GM13977 (cell line): ENCODE measurements at regions not wholly inside any gene's neighbourhood (a gene's known extent, or its start where the extent isn't known, plus 50 kb on each side); places are given as distances from the start of the nearest gene placed in this dataset.

ENCODE experiments used
- DNase-seq: peaks from one replicate; pipeline ENCODE4 v3.0.0; 2012; ENCODE audit warnings: low spot score
- in situ Hi-C: fragments of 300-500 bp; cut with MboI; formaldehyde crosslinking; loops from one replicate; pipeline ENCODE4 v1.12.0; 2022; ENCODE audit warnings: low sequenced_read_pairs, low pct_unique_long_range_greater_than_20kb, mixed read lengths, inconsistent platforms; ENCODE audit not compliant: unreplicated experiment
- TF ChIP-seq, protein P1 (sequence below): IDR thresholded peaks from 2 replicates; pipeline ENCODE4 v1.5.1; 2012; ENCODE audit warnings: mild to moderate bottlenecking, control low read depth; ENCODE audit not compliant: insufficient read depth; ENCODE audit errors: extremely low read depth, missing control alignments

- in situ Hi-C loops, result no loop called here
Observed at GRCh38 chr3:152891678-152892077, 56.7 kb downstream of the P2RY1 start.

DNA sequence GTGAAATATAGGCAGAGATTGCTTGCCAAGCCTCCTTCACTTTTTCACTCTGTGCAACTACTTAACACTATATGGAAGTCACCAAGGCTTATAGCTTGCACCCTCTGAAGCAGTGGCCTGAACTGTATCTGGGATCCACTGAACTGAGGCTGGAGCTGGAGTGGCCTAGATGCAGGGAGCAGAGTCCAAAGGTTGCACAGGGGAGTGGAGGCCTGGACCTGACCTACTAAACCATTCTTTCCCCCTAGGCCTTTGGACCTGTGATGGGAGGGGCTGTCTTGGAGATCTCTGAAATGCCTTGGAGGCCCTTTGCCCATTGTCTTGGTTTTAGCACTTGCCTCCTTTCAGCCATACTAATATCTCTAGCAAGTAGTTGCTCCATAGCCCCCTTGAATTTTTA, 57.5 kb downstream of the P2RY1 start:
- no peak for DNase-seq
- TF ChIP-seq, protein P1, sequence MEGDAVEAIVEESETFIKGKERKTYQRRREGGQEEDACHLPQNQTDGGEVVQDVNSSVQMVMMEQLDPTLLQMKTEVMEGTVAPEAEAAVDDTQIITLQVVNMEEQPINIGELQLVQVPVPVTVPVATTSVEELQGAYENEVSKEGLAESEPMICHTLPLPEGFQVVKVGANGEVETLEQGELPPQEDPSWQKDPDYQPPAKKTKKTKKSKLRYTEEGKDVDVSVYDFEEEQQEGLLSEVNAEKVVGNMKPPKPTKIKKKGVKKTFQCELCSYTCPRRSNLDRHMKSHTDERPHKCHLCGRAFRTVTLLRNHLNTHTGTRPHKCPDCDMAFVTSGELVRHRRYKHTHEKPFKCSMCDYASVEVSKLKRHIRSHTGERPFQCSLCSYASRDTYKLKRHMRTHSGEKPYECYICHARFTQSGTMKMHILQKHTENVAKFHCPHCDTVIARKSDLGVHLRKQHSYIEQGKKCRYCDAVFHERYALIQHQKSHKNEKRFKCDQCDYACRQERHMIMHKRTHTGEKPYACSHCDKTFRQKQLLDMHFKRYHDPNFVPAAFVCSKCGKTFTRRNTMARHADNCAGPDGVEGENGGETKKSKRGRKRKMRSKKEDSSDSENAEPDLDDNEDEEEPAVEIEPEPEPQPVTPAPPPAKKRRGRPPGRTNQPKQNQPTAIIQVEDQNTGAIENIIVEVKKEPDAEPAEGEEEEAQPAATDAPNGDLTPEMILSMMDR, result no peak
- in situ Hi-C loops, result no loop called here

More at GRCh38 chr3:152891678-152892077, 56.7 kb downstream of the P2RY1 start:
- DNase-seq, result no peak
- TF ChIP-seq, protein P1, result no peak

DNA sequence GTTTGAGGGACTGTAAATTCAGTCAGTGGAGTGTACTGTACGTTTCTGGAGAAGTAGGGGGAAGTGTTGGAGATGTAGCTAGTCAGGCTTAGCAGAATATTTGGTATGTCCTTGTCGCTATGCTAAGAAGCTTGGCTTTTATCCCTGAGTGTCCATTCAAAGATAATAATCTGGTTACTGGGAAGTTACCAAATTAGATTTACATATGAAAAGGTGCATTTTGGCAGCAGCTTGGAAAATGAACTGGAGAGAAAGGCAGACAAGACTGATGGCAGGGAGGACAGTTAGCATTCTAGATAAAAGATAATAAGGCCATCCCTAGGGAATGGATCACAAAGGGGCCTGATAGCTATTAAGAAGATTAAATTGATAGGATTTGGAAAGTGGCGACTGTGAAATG, 58.7 kb downstream of the P2RY1 start:
- TF ChIP-seq, protein P1, result no peak
- DNase-seq, result no peak
- in situ Hi-C loops, result no loop called here

- no peak for DNase-seq
- TF ChIP-seq, protein P1, result no peak
- in situ Hi-C loops, result no loop called here
Observed at GRCh38 chr3:152899306-152899705, 64.4 kb downstream of the P2RY1 start.

GRCh38 chr3:152902141-152902669, 67.3 kb downstream of the P2RY1 start:
- DNase-seq, result no peak
- in situ Hi-C loops, result no loop called here
- TF ChIP-seq, protein P1, result no peak

GRCh38 chr3:152905631-152906030, 70.7 kb downstream of the P2RY1 start:
- in situ Hi-C loops, result no loop called here
- TF ChIP-seq, protein P1, result no peak

More at GRCh38 chr3:152905631-152906030, 70.7 kb downstream of the P2RY1 start:
- no peak for DNase-seq
